Parathyroid adenoma (tissue), 2 donors: ENCODE measurements at regions not wholly inside any gene's neighbourhood (a gene's known extent, or its start where the extent isn't known, plus 50 kb on each side); places are given as distances from the start of the nearest gene placed in this dataset.
"Not testable (repeated sequence)": the region's sequence is repeated elsewhere in the genome, so short reads cannot be mapped to it uniquely, and the experiment has no call there.

Experiments used
- H2AFZ ChIP-seq: fragments of 300-600 bp; sonication (generic); one replicate; pipeline ENCODE4 v1.7.0; 2017; ENCODE audit warnings: antibody characterized with exemption, mild to moderate bottlenecking
- H3K27ac ChIP-seq: fragments of 300-600 bp; sonication (generic); one replicate; pipeline ENCODE4 v1.7.0; 2017
- H3K27me3 ChIP-seq: fragments of 300-600 bp; sonication (generic); one replicate; pipeline ENCODE4 v1.7.0; 2017; ENCODE audit warnings: low read length; ENCODE audit not compliant: control insufficient read depth, insufficient read depth
- H3K36me3 ChIP-seq: fragments of 300-600 bp; sonication (generic); one replicate; pipeline ENCODE4 v1.7.0; 2017; ENCODE audit warnings: low read length; ENCODE audit not compliant: control insufficient read depth, insufficient read depth
- H3K4me1 ChIP-seq: fragments of 300-600 bp; sonication (generic); one replicate; pipeline ENCODE4 v1.7.0; 2017; ENCODE audit warnings: control low read depth
- H3K4me2 ChIP-seq: fragments of 300-600 bp; sonication (generic); one replicate; pipeline ENCODE4 v1.7.0; 2017; ENCODE audit warnings: low read length
- H3K4me3 ChIP-seq: fragments of 300-600 bp; sonication (generic); one replicate; pipeline ENCODE4 v1.7.0; 2017; ENCODE audit warnings: low read depth, low read length
- H3K79me2 ChIP-seq: fragments of 300-600 bp; sonication (generic); one replicate; pipeline ENCODE4 v1.7.0; 2017; ENCODE audit warnings: control low read depth
- H3K9ac ChIP-seq: fragments of 300-600 bp; sonication (generic); one replicate; pipeline ENCODE4 v1.7.0; 2017; ENCODE audit warnings: mild to moderate bottlenecking
- H3K9me3 ChIP-seq: fragments of 300-600 bp; sonication (generic); one replicate; pipeline ENCODE4 v1.7.0; 2017; ENCODE audit warnings: low read length; ENCODE audit not compliant: control insufficient read depth
- CTCF ChIP-seq: fragments of 300-600 bp; sonication (generic); IDR thresholded peaks from one replicate; pipeline ENCODE4 v1.7.0; 2017; ENCODE audit warnings: antibody characterized with exemption, mild to moderate bottlenecking
- donor health status: primary hyperparathyroidism.

- no peak overlapping the region for H3K4me2 ChIP-seq
- no peaks in the 10 kb centered on the region for H3K4me1 ChIP-seq
- H3K4me3 ChIP-seq: no peak overlapping the region
- H3K27me3 ChIP-seq: no peaks in the 10 kb centered on the region
- H3K9me3 ChIP-seq: no peaks in the 10 kb centered on the region
- no peak overlapping the region for H3K9ac ChIP-seq
- no peaks in the 10 kb centered on the region for H3K79me2 ChIP-seq
- TF ChIP-seq CTCF: no peak
- no peak overlapping the region for H3K27ac ChIP-seq
- H3K36me3 ChIP-seq: no peaks in the 10 kb centered on the region
- H2AFZ ChIP-seq: no peak overlapping the region
Observed at GRCh38 chr11:70556884-70557741, 158.8 kb downstream of the CTTN start.

GRCh38 chr11:70557742-70558485 lies 159.6 kb downstream of the CTTN start:
- Histone ChIP-seq H3K9ac (no peak overlapping the region), H2AFZ (no peak overlapping the region), H3K4me2 (no peak overlapping the region), H3K79me2 (no peaks in the 10 kb centered on the region), H3K27me3 (no peaks in the 10 kb centered on the region), H3K4me3 (no peak overlapping the region), H3K27ac (no peak overlapping the region), H3K36me3 (no peaks in the 10 kb centered on the region), H3K9me3 (no peaks in the 10 kb centered on the region), H3K4me1 (no peaks in the 10 kb centered on the region)
- no peak for TF ChIP-seq CTCF

GRCh38 chr11:70558681-70559080 lies 160.4 kb downstream of the CTTN start:
- Histone ChIP-seq H3K9me3 (no peaks in the 10 kb centered on the region), H3K79me2 (no peaks in the 10 kb centered on the region), H3K4me2 (no peak overlapping the region), H3K27me3 (no peaks in the 10 kb centered on the region), H3K27ac (no peak overlapping the region), H2AFZ (no peak overlapping the region), H3K36me3 (no peaks in the 10 kb centered on the region), H3K4me1 (no peaks in the 10 kb centered on the region), H3K4me3 (no peak overlapping the region), H3K9ac (no peak overlapping the region)
- TF ChIP-seq CTCF: no peak

- H3K79me2 ChIP-seq: no peaks in the 10 kb centered on the region
- H3K27me3 ChIP-seq: no peaks in the 10 kb centered on the region
- H3K36me3 ChIP-seq: no peaks in the 10 kb centered on the region
- H3K27ac ChIP-seq: no peak overlapping the region
- H3K4me1 ChIP-seq: no peaks in the 10 kb centered on the region
- H2AFZ ChIP-seq: no peak overlapping the region
- H3K9ac ChIP-seq: no peak overlapping the region
- H3K4me3 ChIP-seq: no peak overlapping the region
- no peaks in the 10 kb centered on the region for H3K9me3 ChIP-seq
- TF ChIP-seq CTCF: no peak
- no peak overlapping the region for H3K4me2 ChIP-seq
Observed at GRCh38 chr11:70559516-70559915, 161.2 kb downstream of the CTTN start.

- H3K4me2 ChIP-seq, H3K9me3 ChIP-seq, H3K4me1 ChIP-seq, H3K27me3 ChIP-seq, H3K79me2 ChIP-seq, H3K4me3 ChIP-seq, H3K9ac ChIP-seq, H2AFZ ChIP-seq, H3K27ac ChIP-seq, H3K36me3 ChIP-seq: not testable (repeated sequence)
Observed at GRCh38 chr11:70560621-70561020, 162.3 kb downstream of the CTTN start.
